Muscle of arm (tissue), 1 donor: ENCODE measurements at regions not wholly inside any gene's neighbourhood (a gene's known extent, or its start where the extent isn't known, plus 50 kb on each side); places are given as distances from the start of the nearest gene placed in this dataset.
"Not testable (repeated sequence)": the region's sequence is repeated elsewhere in the genome, so short reads cannot be mapped to it uniquely, and the experiment has no call there.

Experiments
- DNase-seq: peaks from one replicate; pipeline ENCODE4 v3.0.0-alpha.2; 2013

DNA sequence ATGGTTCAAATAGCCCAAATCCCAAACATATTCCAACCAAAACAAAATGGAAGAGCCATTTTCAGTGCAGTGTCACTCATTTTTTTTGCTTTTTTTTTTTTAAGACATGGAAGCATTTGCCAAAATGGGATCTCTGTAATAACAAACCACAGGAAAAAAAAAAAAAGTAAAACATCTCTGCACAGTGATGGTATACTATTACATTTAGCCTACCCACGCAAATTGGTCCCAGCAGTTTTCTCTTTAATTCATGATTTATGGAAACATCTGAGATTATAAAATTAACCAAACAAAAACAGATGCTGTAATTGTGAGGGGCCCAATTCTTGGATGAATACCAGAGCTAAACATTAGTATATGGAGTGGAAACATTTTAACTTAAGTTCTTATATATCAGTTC lies 566.6 kb downstream of the ZNF608 start:
- no peak for DNase-seq

DNA sequence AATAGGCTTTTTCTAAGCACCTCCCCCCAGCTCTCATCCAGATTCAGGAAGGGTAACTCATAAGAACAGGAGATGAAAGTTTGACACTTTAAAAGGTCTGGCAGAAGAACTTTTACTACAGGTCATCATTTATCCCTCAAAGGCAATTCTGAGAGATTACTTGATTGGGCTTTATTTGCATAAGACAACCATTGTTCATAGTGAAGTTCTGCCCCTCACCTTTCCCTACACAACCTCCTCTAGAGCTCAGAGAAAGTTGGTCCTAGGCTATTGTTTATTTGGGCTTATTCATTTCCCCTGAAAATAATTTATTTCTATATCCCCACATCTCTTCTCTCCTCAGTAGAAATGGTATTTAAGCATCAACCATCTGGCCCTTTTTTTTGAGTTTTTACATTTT lies 568.4 kb downstream of the ZNF608 start:
- no peak for DNase-seq

DNA sequence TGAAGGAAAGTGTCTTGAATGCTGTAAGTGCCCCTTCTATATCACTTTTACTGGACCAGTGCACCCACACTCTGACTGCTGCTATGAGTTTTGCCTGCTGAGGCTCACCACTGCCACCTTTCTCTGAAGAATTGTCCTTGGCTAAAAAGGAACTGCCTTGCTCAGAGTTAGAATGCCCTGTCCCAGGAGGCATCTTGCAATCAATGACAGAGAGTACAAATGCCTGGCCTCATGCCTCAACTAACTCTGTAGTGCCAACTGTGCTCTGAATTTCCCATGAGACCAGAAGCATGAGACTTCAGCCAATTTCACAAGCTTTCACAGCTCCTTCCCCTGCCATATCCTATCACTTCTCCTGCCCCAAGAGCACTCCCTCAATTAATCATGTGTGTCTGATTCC lies 569.7 kb downstream of the ZNF608 start:
- no peak for DNase-seq

DNA sequence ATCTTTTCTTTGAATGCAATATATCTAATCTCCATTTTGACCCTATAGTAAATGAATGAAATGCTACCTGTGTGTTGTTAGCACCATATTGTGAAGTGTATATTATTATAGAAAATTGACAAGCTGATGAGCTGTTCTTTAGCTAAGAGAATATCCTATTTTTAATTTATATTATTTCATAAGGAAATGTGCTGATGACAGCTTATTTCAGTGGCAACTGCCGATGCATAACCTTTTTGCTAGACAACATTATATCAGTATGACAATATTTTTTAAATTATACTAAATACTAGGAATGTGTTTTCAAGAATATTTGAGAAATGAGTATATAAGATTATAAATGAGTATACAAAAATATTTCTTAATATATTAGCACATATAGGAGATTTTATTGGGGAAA lies 573.1 kb downstream of the ZNF608 start:
- DNase-seq: no peak

DNA sequence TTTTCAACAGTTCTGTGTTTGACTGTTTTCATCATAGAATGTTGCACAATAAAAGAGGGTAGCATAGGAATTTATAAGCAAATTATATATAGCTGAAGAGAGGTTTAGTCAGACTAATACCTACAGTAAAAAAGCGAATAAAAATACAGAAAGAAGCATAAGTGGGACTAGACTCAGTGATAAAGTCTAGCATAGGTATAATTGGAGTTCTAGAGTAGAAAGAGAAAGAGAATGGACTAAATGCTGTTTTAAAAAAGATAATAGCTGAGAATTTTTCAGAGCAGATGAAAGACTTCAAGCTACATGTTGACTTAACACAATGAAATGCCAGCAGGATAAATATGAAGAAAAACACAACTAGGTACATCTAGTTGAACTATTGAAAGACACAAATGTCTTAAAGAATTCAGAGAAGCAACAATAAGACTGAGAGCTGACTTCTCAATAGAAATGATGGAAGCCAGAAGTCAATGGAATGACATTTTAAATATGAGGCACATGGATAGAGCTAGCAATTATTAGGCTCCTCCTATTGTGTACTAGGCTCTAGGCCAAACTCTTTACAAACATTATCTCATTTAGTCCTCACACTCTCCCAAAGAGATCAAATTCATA lies 573.9 kb downstream of the ZNF608 start:
- DNase-seq: no peak

DNA sequence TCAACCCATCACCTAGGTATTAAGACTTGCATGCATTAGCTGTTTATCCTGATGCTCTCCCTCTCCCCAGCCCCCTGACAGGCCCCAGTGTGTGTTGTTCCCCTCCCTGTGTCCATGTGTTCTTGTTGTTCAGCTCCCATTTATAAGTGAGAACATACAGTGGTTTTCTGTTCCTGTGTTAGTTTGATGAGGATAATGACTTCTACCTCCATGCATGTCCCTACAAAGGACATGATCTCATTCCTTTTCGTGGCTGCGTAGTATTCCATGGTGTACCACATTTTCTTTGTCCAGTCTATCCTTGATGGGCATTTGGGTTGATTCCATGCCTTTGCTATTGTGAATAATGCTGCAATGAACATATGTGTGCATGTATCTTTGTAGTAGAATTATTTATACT lies 578.3 kb downstream of the ZNF608 start:
- DNase-seq: not testable (repeated sequence)

DNA sequence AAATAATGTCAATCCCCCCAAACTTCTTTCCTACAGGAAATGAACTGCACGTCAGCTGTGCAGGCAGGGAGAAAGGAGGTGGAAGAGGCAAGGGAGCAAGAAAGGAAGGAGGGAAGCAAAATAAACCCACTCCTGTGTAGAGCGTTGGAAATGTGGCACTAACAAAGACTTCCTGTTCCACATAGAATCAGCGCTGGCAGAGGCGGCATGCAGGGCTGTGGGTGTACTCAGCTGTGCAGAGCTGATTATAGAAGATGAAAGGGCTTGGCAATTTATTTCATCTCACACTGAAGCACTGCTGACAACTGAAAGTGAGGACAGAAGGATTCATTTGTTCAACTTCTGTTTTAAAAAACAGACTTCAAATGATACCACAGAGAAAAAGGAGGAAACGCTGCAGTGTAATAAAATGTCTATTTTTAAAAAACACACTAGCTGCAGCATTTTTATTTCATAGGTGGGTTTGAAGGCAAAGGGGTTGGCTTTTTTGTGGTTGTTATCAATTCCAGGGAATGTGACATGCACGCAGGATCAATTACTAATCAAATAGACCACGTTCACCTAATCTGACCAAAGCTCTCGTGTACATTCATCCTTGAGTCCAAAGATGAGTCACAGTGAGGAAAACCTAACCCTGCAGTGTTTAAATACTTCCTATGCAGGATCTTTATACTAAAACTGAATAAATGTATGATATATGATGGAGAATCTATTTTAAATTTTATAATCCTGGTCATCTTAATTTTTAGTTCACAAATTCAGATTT lies 583.5 kb downstream of the ZNF608 start:
- peak; percentile 13 for DNase-seq

DNA sequence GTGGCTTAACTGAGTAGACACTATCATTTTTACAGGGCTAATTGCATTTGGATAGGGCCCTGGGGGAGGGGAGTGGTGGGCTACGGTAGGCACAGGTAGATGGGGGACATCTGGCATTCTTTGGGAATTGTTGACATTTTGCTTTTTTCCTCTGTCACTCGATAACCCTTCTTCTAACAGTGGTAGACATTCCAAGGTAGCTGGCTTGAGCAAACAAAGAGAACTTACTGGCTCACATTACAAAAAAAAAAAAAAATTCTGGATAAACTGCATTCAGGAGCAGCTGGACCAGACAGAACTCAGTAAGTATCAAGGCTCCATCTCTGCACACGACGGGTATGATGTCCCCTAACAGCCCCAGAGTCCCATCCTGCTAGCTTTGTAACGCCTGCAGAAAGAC lies 585.2 kb downstream of the ZNF608 start:
- DNase-seq: no peak

DNA sequence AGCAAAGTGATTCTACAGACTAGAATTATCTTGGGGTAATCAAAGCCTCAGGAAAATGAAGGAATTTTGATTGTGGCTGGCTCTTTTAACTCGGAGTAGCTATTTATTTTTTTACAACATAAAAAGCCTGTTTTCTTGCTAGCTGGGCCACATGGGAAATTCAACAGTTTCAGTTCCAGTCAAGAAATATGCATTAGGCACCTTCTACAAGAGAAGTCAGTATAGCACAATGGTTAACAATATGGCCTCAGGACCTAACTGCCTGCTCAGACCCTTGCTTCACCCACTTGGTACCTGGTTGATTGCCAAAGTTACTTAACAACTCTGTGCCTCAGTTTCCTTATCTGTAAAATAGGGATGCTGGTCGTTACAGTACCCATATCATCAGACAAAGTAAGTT lies 586.2 kb downstream of the ZNF608 start:
- no peak for DNase-seq

DNA sequence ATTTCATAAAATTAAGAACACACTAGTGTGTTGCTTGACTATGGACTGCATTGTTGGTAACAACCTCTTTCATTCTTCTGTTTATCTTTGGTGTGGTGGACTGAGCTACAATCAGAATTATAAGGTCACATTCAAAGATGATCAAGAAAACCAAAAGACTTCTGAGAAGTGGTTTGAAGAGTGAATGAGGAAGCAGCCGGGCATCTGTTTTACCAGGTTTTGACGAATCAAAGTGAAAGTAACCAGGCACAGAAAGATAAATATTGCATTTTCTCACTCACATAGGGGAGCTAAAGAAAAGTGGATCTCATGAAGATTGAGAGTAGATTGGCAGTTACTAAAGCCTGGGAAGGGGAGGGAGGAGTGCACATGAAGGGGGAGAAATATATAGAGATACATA lies 589.1 kb downstream of the ZNF608 start:
- no peak for DNase-seq

DNA sequence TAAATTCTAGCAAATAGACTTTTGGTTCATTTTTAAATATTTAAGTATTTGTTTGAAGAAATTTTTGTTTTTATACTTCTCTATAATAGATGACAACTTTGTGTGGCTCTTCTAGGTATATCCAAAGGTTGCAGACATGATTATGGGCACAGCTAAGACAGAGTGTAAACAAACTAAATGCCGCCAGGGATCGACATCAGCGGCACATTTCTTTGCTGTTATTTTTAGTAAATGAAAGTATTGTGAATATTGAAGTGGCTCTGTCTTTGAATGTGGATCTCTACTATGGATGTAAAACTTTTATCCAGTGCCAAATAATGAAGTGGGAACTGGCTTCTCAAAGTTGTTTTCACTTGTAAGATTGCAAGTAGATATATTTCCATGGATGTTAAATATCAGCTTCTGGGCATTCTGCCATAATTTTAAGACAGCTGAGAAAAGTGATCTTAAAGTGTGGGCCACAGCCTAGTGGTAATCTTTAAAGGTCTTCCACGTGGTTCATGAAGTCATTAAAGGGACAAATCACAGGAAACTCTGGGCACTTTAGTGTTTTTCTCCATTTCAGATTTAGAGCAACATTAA lies 589.9 kb downstream of the ZNF608 start:
- no peak for DNase-seq

DNA sequence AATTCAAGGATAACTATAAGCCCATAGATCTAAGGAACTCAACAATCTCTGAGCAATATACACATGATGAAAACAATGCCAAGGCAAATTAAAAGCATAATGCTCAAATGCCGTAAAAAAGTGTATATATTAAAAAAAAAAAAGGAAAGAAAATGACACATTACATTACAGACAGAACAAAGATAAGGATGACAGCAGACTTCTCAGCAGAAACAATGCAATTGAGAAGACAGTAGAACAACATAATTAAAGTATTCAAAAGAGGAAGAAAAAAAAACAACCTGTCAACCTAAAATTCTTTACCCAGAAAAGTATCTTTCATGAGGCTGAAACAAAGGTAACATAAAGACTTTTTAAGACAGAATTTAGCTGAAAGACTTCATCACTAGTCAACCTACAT lies 591.7 kb downstream of the ZNF608 start:
- no peak for DNase-seq

DNA sequence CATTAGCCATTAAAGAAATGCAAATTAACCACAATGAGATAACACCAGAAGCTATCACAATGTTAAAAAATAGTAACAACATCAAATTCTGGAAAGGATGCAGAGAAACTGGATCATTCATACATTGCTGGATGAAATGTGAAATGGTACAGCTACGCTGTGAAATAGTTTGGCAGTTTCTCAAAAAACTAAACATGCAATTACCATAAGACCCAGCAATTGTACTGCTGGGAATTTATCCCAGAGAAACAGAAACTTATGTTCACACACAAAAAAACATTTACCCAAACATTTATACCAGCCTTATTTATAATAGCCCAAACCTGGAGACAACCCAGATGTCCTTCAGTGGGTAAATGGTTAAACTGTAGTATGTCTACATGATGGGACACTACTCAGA lies 592.9 kb downstream of the ZNF608 start:
- no peak for DNase-seq

DNA sequence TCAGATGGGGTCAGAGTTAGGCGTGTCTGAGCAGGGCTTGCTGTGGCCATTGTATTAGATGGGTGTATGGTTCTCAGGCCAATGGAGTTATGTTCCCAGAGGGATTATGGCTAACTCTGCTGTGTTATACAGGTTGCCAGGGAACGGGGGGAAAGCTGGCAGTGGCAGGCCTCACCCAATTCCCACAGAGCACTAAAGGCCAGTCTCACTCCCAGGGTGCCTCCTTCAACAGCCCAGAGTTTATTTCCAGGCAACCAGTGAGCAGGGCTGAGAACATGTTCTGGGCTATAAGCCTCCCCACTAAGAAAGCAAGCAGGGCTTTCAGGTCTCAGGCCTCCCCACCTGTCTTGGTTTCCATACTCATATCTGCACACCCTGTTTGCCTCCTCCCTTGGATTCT lies 597.9 kb downstream of the ZNF608 start:
- DNase-seq: no peak

DNA sequence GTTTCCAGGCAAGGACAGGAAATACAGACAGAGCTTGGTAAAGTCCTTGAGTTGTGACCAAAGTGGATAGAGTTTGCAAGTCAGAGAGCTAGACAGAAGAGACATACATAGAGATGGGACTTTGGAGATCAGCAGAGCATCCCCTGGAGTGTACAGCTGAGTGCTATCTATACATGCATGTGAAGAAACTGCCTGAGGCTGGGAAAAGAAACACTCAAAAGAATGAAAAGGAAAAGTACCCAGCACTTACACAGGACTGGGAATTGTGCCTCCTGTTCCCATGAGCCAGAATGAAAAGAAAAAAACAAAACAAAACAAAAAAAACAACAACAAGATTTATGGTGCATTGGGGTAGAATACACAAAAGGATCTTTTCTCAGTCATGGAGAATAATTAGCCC lies 606.4 kb downstream of the ZNF608 start:
- DNase-seq: no peak

DNA sequence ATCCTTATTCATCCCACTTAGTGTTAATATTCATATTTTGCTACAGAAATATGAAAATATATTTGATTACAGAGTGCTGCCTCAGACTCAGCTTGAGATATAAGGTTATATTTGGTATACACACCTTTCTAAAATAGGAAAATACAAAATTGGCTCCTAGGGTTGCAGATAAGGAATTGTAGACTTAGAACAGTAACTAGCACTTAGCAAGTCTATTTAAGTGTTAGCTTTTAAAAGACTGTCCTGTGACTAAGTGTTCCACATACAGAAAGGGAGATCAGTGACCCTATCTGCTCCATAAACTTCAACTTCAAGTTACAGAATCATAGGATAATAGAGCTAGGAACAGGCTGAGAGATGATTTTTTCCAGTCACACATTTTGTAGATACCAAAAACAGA lies 607.0 kb downstream of the ZNF608 start:
- DNase-seq: no peak

DNA sequence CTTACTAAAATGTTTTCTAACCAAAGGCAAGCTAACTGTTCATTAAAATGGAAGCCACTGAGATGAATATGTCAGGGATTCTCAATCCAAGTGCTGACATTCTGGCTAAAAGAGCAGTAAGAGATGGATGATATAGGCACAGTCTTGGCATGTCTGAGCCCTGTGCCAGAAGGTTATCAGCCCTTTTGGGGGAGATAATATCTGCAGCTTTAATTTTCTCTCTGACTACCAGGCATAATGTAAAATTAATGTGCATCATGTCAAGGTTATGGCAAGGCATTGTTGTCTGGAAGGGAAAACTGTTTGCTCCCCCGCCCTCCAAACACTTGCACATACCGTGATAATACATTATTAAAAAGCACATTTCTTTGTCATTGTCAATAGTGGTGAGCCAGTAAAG lies 609.8 kb downstream of the ZNF608 start:
- DNase-seq: no peak

DNA sequence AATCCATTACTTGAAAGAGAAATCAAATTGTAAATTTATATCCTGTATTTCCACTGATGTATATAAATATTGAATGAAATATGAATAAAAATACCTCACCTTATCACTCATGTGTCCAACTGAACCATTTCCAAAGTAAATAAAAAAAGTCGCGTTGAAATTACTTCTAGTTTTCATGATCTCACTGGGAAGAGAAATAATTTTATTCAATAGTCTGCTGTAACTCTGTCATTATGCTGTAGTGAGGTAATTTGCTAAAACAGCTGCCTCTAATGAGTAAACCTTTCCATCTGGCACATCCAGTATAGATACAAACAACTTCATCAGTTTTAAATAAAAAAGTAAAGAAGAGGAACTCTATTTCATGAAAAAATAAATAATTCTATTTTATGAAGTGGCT lies 611.5 kb downstream of the ZNF608 start:
- DNase-seq: peak; percentile 32

DNA sequence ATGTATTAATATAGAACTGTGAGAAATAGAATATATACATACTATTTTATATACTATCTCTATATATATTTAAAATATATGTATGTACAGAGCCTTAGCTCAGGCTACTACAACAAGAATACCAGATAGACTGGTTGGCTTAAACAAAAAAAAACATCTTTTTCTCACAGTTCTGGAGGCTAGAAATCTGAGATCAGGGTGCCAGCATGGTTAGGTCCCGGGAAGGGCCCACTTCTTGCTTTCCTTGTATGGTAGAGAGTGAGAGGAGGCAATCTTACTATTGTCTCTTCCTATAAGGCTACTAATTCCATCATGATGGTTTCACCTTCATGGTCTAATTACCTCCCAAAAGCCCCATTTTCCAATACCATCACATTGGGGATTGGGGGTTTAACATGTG lies 613.0 kb downstream of the ZNF608 start:
- DNase-seq: no peak

DNA sequence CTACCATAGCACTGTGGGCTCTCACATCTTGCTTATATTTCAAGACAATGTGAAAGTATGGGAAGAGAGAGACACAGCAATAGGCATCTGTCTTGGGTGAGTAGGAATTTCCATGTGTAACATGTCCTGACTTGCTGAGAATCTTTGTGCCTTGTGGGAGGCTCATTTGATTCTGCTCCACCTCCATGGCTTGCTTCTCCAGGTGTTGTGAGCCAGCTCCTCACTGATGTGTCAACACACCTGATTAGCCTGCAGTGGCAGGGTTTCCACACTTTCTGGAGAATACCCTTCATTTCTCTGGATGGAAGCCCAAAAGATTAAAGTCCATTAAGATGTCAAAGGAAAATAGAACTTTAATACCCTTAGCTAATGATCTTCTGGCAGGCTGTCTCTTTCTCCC lies 613.6 kb downstream of the ZNF608 start:
- DNase-seq: no peak

DNA sequence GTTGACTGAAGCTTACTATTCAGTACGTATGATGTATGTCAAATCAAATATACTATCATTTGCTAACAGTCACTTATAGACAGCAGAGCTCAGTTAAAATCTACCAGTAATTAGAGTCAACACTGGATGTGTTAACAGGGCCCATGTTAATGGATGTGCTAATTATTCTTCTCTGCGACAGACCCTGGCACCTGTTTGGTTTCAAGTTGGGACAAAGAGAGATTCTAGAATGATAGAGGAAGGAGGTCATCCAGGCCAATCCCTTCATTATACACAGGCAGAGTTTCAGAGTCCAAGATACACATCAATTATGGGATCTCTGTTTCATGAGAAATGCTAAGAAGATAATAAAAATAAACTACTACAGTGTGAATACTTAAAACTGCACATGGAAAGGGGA lies 615.0 kb downstream of the ZNF608 start:
- DNase-seq: no peak

DNA sequence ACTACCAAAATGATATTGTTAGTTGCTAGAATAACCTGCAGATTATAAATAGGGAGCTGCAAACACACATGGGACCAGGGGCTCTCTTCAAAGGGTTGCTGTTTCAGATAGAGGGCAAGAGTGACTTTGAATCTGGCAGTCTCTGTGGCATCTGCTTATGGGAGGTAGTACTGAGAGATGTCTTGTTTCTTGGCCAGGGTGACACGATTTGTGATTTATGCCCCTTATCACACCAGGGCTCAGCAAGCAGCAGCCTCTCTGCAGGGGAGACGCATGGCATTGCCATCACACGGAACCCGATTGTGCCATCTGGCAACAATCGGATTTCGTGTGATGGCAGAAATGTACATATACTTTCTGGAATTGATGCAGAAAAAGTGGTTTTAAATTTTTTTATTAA lies 615.6 kb downstream of the ZNF608 start:
- DNase-seq: no peak

DNA sequence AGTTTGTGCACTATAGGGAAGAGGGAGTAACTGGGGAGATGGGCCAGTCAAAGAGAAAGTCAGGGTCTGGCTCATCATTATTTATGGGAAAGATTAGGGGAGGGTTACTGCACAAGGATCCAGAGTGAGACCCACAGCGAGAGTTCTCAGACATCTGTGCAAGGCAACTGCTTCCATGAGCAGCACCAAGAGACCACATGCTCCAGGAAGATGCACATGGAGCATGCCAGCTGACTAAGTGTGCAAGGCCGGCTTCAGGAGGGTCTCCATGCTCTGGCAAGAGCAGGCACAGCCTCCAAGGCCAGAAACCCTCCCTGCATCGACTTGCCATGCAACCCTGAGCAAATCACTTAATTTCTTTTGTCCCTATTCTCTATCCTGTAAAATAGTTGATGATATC lies 616.9 kb downstream of the CSNK1G3 start:
- no peak for DNase-seq
